Stimulated activated CD8-positive, alpha-beta memory T cell treated with anti-CD3 and anti-CD28 coated beads, Interleukin-7, amount 100 ng/mL, for 1 hour (primary cell): ENCODE measurements at regions not wholly inside any gene's neighbourhood (a gene's known extent, or its start where the extent isn't known, plus 50 kb on each side); places are given as distances from the start of the nearest gene placed in this dataset.
A peak's percentile ranks its signal among the peaks of the same experiment; 100 is the strongest.
"Not testable (repeated sequence)": the region's sequence is repeated elsewhere in the genome, so short reads cannot be mapped to it uniquely, and the experiment has no call there.

Experiments used
- DNase-seq, 2 donors: peaks; one replicate each; pipeline ENCODE4 v3.0.0-alpha.2; 2020; ENCODE audit warnings: low read depth in 2 of 2

- DNase-seq, result no peak
These were observed 64.5 kb upstream of the TNFAIP3 start for GRCh38 chr6:137802408-137803182.

- DNase-seq, result no peak
These were observed 62.4 kb upstream of the TNFAIP3 start for GRCh38 chr6:137804637-137805036.

- no peak for DNase-seq
These were observed 61.4 kb upstream of the TNFAIP3 start for GRCh38 chr6:137805622-137806021.

GRCh38 chr6:137806914-137807682 is 60.0 kb upstream of the TNFAIP3 start:
- DNase-seq, result no peak

- DNase-seq, result no peak
These were observed 58.9 kb upstream of the TNFAIP3 start for GRCh38 chr6:137808191-137808590.

GRCh38 chr6:137808836-137809315 is 58.2 kb upstream of the TNFAIP3 start:
- no peak for DNase-seq

- not testable (repeated sequence) for DNase-seq
These were observed 57.0 kb upstream of the TNFAIP3 start for GRCh38 chr6:137809895-137810553.

GRCh38 chr6:137810554-137811120 is 56.4 kb upstream of the TNFAIP3 start:
- DNase-seq, result no peak

GRCh38 chr6:137811121-137811915 is 55.7 kb upstream of the TNFAIP3 start:
- peak; percentile 48 to 50 for DNase-seq

GRCh38 chr6:137811916-137812553 is 55.0 kb upstream of the TNFAIP3 start:
- no peak for DNase-seq

GRCh38 chr6:137813308-137813970 is 53.6 kb upstream of the TNFAIP3 start:
- DNase-seq, result no peak

GRCh38 chr6:137814030-137814429 is 53.0 kb upstream of the TNFAIP3 start:
- DNase-seq, result not testable (repeated sequence)

- DNase-seq, result no peak
These were observed 51.4 kb upstream of the TNFAIP3 start for GRCh38 chr6:137815692-137816091.

GRCh38 chr6:137816133-137816579 is 50.9 kb upstream of the TNFAIP3 start:
- DNase-seq, result no peak

- DNase-seq, result no peak
These were observed 50.1 kb upstream of the TNFAIP3 start for GRCh38 chr6:137816688-137817618.
